ENCODE measurements at regions not wholly inside any gene's neighbourhood (a gene's known extent, or its start where the extent isn't known, plus 50 kb on each side); places are given as distances from the start of the nearest gene placed in this dataset.
"Not testable (repeated sequence)": the region's sequence is repeated elsewhere in the genome, so short reads cannot be mapped to it uniquely, and the experiment has no call there.

- no peak for DNase-seq
Measured at GRCh38 chr5:162811071-162811470, 626.3 kb upstream of the CCNG1 start.

- no peak for DNase-seq
Measured at GRCh38 chr5:162816816-162817215, 620.6 kb upstream of the CCNG1 start.

- no peak for DNase-seq
Measured at GRCh38 chr5:162817364-162817763, 620.0 kb upstream of the CCNG1 start.

- DNase-seq = not testable (repeated sequence)
Measured at GRCh38 chr5:162821664-162822063, 615.7 kb upstream of the CCNG1 start.

- DNase-seq = no peak
Measured at GRCh38 chr5:162824360-162824759, 613.0 kb upstream of the CCNG1 start.

GRCh38 chr5:162837155-162837554 is 600.2 kb upstream of the CCNG1 start:
- DNase-seq = no peak

- no peak for DNase-seq
Measured at GRCh38 chr5:162842727-162843126, 594.7 kb upstream of the CCNG1 start.

GRCh38 chr5:162852134-162852533 is 585.3 kb upstream of the CCNG1 start:
- no peak for DNase-seq

- no peak for DNase-seq
Measured at GRCh38 chr5:162858770-162859169, 578.6 kb upstream of the CCNG1 start.

- DNase-seq = no peak
Measured at GRCh38 chr5:162870966-162871365, 566.4 kb upstream of the CCNG1 start.

- no peak for DNase-seq
Measured at GRCh38 chr5:162882629-162883028, 554.8 kb upstream of the CCNG1 start.

- no peak for DNase-seq
Measured at GRCh38 chr5:162886717-162887116, 550.7 kb upstream of the CCNG1 start.

- DNase-seq = no peak
Measured at GRCh38 chr5:162888268-162888667, 549.1 kb upstream of the CCNG1 start.

GRCh38 chr5:162911873-162912272 is 525.5 kb upstream of the CCNG1 start:
- no peak for DNase-seq

- DNase-seq = no peak
Measured at GRCh38 chr5:162916368-162916767, 521.0 kb upstream of the CCNG1 start.

GRCh38 chr5:162929104-162929503 is 508.3 kb upstream of the CCNG1 start:
- no peak for DNase-seq

GRCh38 chr5:162931501-162931900 is 505.9 kb upstream of the CCNG1 start:
- DNase-seq = no peak

- DNase-seq = no peak
Measured at GRCh38 chr5:162939991-162940390, 497.4 kb upstream of the CCNG1 start.

- DNase-seq = no peak
Measured at GRCh38 chr5:162948677-162949076, 488.7 kb upstream of the CCNG1 start.

GRCh38 chr5:162956570-162956969 is 480.8 kb upstream of the CCNG1 start:
- no peak for DNase-seq

GRCh38 chr5:162964144-162964543 is 473.3 kb upstream of the CCNG1 start:
- DNase-seq = not testable (repeated sequence)

GRCh38 chr5:162990063-162990462 is 447.3 kb upstream of the CCNG1 start:
- no peak for DNase-seq

GRCh38 chr5:162990856-162991497 is 446.4 kb upstream of the CCNG1 start:
- no peak for DNase-seq

- no peak for DNase-seq
Measured at GRCh38 chr5:162995568-162995967, 441.8 kb upstream of the CCNG1 start.

GRCh38 chr5:162996053-162996452 is 441.3 kb upstream of the CCNG1 start:
- DNase-seq = no peak

- no peak for DNase-seq
Measured at GRCh38 chr5:163005949-163006348, 431.4 kb upstream of the CCNG1 start.

Data from CD4-positive, alpha-beta T cell treated with Interleukin-4 for 4 hours (primary cell).